Stomach (tissue), 8 donors: ENCODE measurements at regions not wholly inside any gene's neighbourhood (a gene's known extent, or its start where the extent isn't known, plus 50 kb on each side); places are given as distances from the start of the nearest gene placed in this dataset.

ENCODE experiments used
- DNase-seq, 2 donors: peaks; one replicate each; pipeline versions ENCODE4 v3.0.0 to v3.0.0-alpha.2; 2013 to 2019
- H3K27ac ChIP-seq, 5 donors: fragments of 200-600 bp in 4 of 5; sonication (generic) in 4 of 5; one replicate each; pipeline ENCODE4 v1.5.1; 2013 to 2019; ENCODE audit warnings: mild to moderate bottlenecking in 1 of 5, moderate library complexity in 1 of 5
- H3K27me3 ChIP-seq, 3 donors: fragments of 200-600 bp; sonication (generic); one replicate each; pipeline ENCODE4 v1.5.1; 2017 to 2019; ENCODE audit warnings: mixed run types in 1 of 3
- H3K36me3 ChIP-seq, 4 donors: fragments of 200-600 bp; sonication (generic); 1 replicate in 3 of 4; 2 replicates in 1 of 4; pipeline ENCODE4 v1.5.1; 2016 to 2019
- H3K4me1 ChIP-seq, 4 donors: fragments of 200-600 bp; sonication (generic); one replicate each; pipeline ENCODE4 v1.5.1; 2016 to 2019
- H3K4me3 ChIP-seq, 4 donors: fragments of 200-600 bp; sonication (generic) in 3 of 4; one replicate each; pipeline ENCODE4 v1.5.1; 2016 to 2019; ENCODE audit warnings: mild to moderate bottlenecking in 1 of 4
- H3K9me3 ChIP-seq, 4 donors: fragments of 200-600 bp; sonication (generic); one replicate each; pipeline ENCODE4 v1.5.1; 2016 to 2019
- EP300 ChIP-seq: sonication (generic); formaldehyde crosslinking; IDR thresholded peaks from one replicate; pipeline ENCODE4 v1.6.1; 2017; ENCODE audit warnings: antibody characterized with exemption
- POLR2A ChIP-seq, 4 donors: fragments of 450-650 bp; IDR thresholded peaks; one replicate each; pipeline ENCODE4 v1.6.1; 2016; ENCODE audit warnings: antibody characterized with exemption in 4 of 4, control low read depth in 2 of 4, mild to moderate bottlenecking in 1 of 4, moderate library complexity in 1 of 4
- POLR2AphosphoS5 ChIP-seq, 3 donors: sonication (generic); formaldehyde crosslinking; IDR thresholded peaks; one replicate each; pipeline ENCODE4 v1.6.1; 2016; ENCODE audit warnings: antibody characterized with exemption in 3 of 3
- WGBS, 5 donors: extraction: QIAGEN DNeasy Blood & Tissue Kit in 3 of 5; methylation state at CpG; one replicate each; pipeline versions ENCODE4 v1.1.5 to v1.1.7; 2013 to 2018; 5-methylcytosine and 5-hydroxymethylcytosine counted together
- intact Hi-C: fragments of 100-400 bp; cut with DNase I; formaldehyde crosslinking; loops from one replicate; pipeline ENCODE4 v1.15.1; 2023; ENCODE audit warnings: low total_unique reads
- TF ChIP-seq, protein P1 (sequence below), 7 experiments: fragments of 450-650 bp in 4 of 7; fragments of 200-600 bp in 3 of 7; sonication (generic) in 3 of 7; IDR thresholded peaks; one replicate each; pipeline ENCODE4 v1.5.1; 2016 to 2019; ENCODE audit warnings: antibody characterized with exemption in 7 of 7, control low read depth in 2 of 7, mild to moderate bottlenecking in 1 of 7
- donor health status: healthy with polysubstance abuse.
- donor health status: Bipolar disorder and iron deficiency.
- donor health status: healthy.

DNA sequence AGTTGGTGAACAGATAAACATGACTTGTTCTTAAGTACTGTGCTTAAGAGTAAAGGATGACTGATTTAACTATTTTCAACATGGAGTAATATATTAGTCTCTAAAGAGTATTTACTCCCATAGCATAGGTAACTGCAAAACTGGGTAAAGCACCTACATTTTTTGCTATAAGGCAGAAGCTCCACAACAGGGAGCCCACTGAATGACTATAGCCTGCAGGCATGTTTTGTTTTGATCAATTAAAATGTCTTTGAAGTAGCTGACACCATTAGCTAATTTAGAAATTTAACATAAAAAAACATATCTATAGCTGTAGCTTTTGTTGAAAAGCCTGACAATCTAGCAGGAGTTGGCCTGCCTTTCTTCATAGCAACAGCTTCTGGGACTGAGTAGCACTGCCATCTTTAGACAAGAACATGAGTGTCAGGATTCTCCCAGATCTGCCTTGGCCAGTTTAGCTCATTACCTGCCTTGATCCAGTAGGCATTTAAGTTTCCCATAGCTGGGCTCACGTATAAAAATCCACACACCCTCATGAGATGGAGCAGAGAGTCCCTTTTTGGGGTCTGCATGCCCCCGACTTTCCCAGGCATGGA lies 1935.1 kb upstream of the PIK3C3 start:
- 69 to 91% (median 75%) methylated on average over 2 of the region's 2 CpGs for whole genome bisulfite sequencing, 5 donors
- intact Hi-C loops, result no loop called here
- no peaks in the 10 kb centered on the region for H3K27me3 ChIP-seq

DNA sequence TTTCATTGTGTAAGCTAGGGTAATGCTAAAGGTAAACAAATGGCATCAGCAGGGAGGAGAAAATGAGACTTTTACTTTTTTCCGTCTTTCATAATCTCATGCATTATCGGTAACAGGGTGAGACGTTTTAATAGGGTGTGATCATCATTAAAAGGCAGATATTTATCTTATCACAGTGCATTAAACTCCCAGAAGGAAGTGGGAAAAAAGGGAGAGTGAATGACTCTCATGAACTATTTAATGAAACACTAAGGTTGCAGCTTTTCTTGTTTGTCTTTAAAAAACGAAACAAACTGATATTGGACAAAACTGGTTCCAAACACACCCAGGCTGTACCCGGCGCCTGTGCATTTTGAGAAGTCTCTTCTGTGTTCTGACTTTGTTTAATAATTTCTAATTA lies 1936.8 kb upstream of the PIK3C3 start:
- DNase-seq, result no peak
- 21 to 44% (median 31%) methylated on average over 6 of the region's 6 CpGs for WGBS, 5 donors
- TF ChIP-seq POLR2A (IDR thresholded peaks at IDR 0.05), result no peak
- TF ChIP-seq, protein P1, sequence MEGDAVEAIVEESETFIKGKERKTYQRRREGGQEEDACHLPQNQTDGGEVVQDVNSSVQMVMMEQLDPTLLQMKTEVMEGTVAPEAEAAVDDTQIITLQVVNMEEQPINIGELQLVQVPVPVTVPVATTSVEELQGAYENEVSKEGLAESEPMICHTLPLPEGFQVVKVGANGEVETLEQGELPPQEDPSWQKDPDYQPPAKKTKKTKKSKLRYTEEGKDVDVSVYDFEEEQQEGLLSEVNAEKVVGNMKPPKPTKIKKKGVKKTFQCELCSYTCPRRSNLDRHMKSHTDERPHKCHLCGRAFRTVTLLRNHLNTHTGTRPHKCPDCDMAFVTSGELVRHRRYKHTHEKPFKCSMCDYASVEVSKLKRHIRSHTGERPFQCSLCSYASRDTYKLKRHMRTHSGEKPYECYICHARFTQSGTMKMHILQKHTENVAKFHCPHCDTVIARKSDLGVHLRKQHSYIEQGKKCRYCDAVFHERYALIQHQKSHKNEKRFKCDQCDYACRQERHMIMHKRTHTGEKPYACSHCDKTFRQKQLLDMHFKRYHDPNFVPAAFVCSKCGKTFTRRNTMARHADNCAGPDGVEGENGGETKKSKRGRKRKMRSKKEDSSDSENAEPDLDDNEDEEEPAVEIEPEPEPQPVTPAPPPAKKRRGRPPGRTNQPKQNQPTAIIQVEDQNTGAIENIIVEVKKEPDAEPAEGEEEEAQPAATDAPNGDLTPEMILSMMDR (IDR thresholded peaks at IDR 0.05), result no peak
- TF ChIP-seq EP300, result no peak
- TF ChIP-seq POLR2AphosphoS5 (IDR thresholded peaks at IDR 0.05), result no peak
- H3K36me3 ChIP-seq, result no peaks in the 10 kb centered on the region
- H3K4me1 ChIP-seq, result no peaks in the 10 kb centered on the region
- no peak overlapping the region for H3K4me3 ChIP-seq
- H3K27ac ChIP-seq, result no peak overlapping the region
- no peaks in the 10 kb centered on the region for H3K27me3 ChIP-seq
- intact Hi-C loops, result no loop called here
- H3K9me3 ChIP-seq, result no peaks in the 10 kb centered on the region

More for the DNA sequence above, 1935.1 kb upstream of the PIK3C3 start:
- H3K9me3 ChIP-seq, result no peaks in the 10 kb centered on the region
- H3K36me3 ChIP-seq, result no peaks in the 10 kb centered on the region
- H3K4me1 ChIP-seq, result no peaks in the 10 kb centered on the region
- H3K27ac ChIP-seq, result no peak overlapping the region
- no peak for DNase-seq
- TF ChIP-seq POLR2A (IDR thresholded peaks at IDR 0.05), result no peak
- no peak for TF ChIP-seq EP300
- no peak for TF ChIP-seq POLR2AphosphoS5 (IDR thresholded peaks at IDR 0.05)
- TF ChIP-seq, protein P1 (IDR thresholded peaks at IDR 0.05), result no peak
- no peak overlapping the region for H3K4me3 ChIP-seq

DNA sequence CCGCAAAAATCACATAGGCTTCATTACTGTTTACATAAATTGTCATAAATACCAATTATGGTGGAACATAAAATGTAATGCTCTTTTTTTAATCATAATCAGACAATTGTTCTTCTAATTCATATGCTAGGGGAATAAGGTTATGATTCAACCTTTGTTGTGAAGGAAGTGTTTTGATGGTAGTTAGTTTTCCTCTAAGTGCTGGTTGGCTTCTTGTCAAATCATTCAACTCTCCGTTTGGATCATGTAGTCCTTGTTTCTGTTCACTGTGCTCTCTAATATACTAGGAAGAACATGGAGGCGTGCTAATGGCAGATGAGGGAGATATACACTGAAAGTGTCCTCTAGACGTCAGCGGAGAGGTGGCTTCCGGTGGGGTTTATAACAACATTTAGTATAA lies 1938.0 kb upstream of the PIK3C3 start:
- Histone ChIP-seq H3K4me1 (no peaks in the 10 kb centered on the region), H3K9me3 (no peaks in the 10 kb centered on the region), H3K27me3 (no peaks in the 10 kb centered on the region), H3K4me3 (no peak overlapping the region), H3K27ac (no peak overlapping the region), H3K36me3 (no peaks in the 10 kb centered on the region)
- intact Hi-C loops, result no loop called here
- DNase-seq, result no peak
- 77 to 85% (median 82%) methylated on average over 6 of the region's 6 CpGs for WGBS, 5 donors
- no peak for TF ChIP-seq POLR2A (IDR thresholded peaks at IDR 0.05)
- TF ChIP-seq EP300, result no peak
- TF ChIP-seq, protein P1 (IDR thresholded peaks at IDR 0.05), result no peak
- TF ChIP-seq POLR2AphosphoS5 (IDR thresholded peaks at IDR 0.05), result no peak

DNA sequence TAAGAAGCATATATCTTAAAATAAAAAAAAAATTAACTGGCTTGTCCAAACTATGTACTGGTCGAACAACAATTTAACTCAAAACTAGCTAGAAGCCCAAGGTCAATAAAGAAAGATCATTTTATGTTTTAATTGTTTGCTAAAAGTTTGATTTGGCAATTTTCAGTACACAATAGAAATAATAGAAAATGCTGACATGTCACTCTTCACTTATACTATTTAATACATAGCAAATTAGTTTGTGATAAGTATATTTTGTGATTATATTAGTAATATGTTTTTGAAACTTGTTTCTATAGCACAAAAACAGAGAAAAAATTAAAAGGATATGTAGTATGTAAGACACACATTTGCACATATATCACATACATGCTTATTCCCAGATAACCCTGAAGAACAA lies 1938.6 kb upstream of the PIK3C3 start:
- H3K27me3 ChIP-seq, result no peaks in the 10 kb centered on the region
- WGBS, 5 donors, result 67 to 80% (median 78%) methylated on average over 1 of the region's 1 CpG
- no peak overlapping the region for H3K4me3 ChIP-seq
- no peak overlapping the region for H3K27ac ChIP-seq
- H3K9me3 ChIP-seq, result no peaks in the 10 kb centered on the region
- no peak for DNase-seq
- H3K36me3 ChIP-seq, result no peaks in the 10 kb centered on the region
- no peaks in the 10 kb centered on the region for H3K4me1 ChIP-seq
- intact Hi-C loops, result no loop called here
- TF ChIP-seq POLR2AphosphoS5 (IDR thresholded peaks at IDR 0.05) (no peak), EP300 (no peak), POLR2A (IDR thresholded peaks at IDR 0.05) (no peak)
- TF ChIP-seq, protein P1 (IDR thresholded peaks at IDR 0.05), result no peak
